H1 (cell line): ENCODE measurements at regions not wholly inside any gene's neighbourhood (a gene's known extent, or its start where the extent isn't known, plus 50 kb on each side); places are given as distances from the start of the nearest gene placed in this dataset.

ENCODE experiments used
- TF ChIP-seq, protein P1 (sequence below): IDR thresholded peaks from 2 replicates; pipeline ENCODE4 v1.6.1; 2012; ENCODE audit warnings: low read length, inconsistent platforms

DNA sequence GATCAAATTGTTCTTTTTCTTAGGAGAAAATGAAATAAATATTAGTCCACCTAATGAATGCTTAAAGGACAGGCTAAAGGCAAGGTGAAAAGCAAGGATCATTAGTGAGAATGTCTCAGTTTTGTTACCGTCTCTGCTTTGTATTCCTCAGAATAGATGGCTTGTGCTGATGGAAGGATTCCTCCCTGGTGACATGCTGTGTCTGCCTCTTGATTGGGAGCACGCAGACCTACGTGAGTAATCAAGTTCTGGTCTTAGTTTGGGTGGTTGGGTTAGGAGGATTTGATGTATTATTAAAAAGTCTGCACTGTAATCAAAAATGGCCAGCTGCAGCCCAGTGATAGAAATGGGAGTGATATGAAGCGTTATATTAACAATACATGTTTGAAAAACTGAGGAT, 78.8 kb upstream of the RTL1 start (continued):
- TF ChIP-seq, protein P1, sequence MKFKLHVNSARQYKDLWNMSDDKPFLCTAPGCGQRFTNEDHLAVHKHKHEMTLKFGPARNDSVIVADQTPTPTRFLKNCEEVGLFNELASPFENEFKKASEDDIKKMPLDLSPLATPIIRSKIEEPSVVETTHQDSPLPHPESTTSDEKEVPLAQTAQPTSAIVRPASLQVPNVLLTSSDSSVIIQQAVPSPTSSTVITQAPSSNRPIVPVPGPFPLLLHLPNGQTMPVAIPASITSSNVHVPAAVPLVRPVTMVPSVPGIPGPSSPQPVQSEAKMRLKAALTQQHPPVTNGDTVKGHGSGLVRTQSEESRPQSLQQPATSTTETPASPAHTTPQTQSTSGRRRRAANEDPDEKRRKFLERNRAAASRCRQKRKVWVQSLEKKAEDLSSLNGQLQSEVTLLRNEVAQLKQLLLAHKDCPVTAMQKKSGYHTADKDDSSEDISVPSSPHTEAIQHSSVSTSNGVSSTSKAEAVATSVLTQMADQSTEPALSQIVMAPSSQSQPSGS = no peak
